Smooth muscle cell of the brain vasculature (primary cell): ENCODE measurements at regions not wholly inside any gene's neighbourhood (a gene's known extent, or its start where the extent isn't known, plus 50 kb on each side); places are given as distances from the start of the nearest gene placed in this dataset.

ENCODE experiments used
- DNase-seq: peaks from one replicate; pipeline ENCODE4 v3.0.0-alpha.2; 2012; ENCODE audit warnings: low read depth, low spot score

- no peak for DNase-seq
Observed at GRCh38 chr12:84807249-84807648, 105.3 kb downstream of the SLC6A15 start.

DNA sequence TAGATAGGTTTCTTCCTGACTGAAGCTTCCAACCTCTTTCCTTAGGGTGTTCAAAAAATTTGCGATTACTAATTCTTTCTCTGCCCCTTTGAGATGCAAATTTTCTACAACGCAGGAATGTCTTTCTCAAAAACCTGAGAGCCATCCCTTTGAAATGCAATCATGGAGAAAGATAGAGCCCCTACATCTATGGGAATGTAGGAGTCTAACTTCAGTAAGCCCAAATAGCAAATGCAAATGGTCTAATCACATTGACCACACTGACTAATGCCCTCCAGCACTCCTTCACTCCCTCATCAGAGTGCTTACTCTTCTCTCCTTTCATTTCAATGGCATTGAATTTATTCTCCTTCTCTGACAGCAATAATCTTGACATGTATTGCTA is 107.1 kb downstream of the SLC6A15 start:
- no peak for DNase-seq

GRCh38 chr12:84804691-84805473 is 107.7 kb downstream of the SLC6A15 start:
- no peak for DNase-seq

DNA sequence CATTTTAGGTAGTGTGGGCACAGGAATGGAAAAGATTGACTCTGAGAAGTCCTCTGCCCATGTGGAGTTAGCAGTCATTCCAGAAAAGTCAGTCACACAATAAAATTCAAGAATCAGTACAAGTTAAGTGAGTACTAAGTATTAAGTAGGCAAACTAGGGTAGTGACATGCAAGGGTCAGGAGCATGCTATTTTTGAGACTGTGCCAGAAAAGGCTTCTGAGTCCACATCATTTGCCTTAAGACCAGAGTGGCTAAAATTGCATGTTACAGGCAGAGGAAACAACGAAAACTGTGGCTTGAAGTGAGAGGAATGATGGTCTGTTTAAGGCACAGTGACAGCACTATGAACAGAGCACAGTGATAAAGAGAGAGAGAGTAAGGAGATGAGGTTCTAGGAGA is 108.9 kb downstream of the SLC6A15 start:
- DNase-seq = no peak

DNA sequence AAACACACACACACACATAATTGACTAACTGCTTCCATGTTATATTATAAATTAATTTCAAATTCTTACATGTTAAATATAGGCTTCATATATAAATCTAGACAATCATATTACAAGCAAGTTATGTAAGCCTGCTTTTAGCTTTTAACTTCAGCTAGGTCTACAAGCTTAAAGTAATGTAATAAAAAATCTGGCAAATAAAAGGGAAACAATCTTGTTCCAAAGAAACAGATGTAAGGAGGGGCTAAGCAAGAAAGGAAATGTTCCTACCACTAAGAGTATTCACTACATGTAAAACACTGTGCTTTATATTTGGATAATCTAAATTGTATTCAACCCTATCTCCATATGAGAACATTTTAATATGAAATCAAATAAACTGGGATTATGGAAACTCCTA is 110.4 kb downstream of the SLC6A15 start:
- no peak for DNase-seq

DNA sequence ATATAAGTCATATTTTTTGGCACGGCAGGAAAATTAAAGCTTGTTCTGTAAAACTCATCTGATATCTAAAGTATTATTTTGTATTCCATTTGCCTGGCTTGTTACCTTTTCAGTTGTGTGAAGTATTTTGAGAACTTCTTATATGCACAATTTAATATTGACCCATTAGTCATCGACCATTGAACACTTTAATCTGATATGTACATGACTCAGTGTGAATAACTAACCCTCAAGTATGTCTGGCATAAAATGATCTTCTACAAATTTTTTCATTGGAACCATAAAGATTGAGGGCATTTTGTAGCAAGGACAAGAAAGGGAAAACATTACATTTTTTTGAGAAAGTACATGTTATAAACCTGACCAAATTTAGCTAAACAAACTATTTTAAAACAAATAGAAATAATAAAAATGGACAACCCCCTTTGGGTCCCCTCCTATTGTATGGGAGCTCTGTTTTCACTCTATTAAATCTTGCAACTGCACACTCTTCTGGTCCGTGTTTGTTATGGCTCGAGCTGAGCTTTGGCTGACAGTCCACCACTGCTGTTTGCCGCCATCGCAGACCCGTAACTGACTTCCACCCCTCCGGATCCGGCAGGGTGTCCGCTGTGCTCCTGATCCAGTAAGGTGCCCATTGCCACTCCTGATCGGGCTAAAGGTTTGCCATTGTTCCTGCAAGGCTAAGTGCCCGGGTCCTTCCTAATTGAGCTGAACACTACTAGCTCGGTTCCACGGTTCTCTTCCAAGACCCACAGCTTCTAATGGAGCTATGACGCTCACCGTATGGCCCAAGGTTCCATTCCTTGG is 118.8 kb downstream of the SLC6A15 start:
- no peak for DNase-seq

- no peak for DNase-seq
Observed at GRCh38 chr12:84791444-84791843, 121.2 kb downstream of the SLC6A15 start.

DNA sequence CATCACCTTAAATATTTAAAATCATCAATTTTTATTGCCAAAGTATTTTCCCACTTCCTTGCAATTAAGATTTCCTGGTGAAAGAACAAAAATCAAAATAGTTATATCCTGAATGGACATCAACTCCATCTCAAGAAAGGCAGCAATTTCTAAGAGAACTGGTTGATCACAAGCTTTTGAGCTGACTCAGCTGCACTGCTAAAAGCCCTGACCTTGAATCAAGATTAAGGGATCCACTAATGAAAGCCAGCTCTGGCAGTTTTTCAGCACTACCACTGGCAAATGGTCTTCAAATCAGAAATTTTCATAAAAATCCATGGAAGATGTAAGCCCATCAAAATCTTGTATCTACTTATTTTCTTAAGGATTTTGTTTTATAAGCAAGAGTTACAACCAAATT is 123.4 kb downstream of the SLC6A15 start:
- DNase-seq = no peak

GRCh38 chr12:84787253-84787652 is 125.3 kb downstream of the SLC6A15 start:
- DNase-seq = no peak

GRCh38 chr12:84786622-84787021 is 126.0 kb downstream of the SLC6A15 start:
- DNase-seq = no peak

DNA sequence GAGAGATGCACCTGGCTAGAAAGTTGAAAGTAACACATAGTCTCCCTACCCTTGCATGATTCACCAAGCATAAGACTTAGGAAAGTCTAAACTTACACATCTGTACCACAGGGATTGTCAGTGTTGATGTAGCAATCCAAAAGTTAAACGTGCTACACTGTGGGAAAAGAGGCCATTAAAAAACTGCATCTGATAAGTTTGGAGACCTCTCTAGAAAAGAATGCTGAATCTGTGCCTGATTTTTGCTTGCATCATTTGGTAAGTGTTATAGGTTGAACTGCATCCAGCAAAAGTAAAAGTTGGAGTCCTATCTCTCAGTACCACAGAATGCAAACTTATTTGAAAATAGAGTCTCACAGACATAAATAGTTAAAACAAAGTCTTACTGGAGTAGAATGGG is 126.6 kb downstream of the SLC6A15 start:
- no peak for DNase-seq

DNA sequence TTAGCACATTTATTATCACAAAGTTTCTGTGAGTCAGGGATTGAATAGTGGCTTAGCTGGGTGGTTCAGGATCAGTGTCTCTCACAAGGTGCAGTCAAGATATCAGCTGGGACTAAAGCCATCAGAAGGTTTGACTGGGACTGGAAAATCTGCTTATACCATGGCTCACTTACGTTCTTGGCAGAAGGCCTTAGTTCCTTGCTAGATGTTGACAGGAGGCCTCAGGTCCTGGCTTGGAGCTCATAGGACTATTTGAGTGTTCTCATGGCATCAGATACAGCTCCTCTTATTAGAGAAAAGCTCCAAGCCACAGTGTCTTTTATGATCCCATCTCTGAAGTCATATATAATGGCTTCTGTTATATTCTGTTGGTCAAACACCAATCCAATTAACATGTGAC is 127.3 kb downstream of the SLC6A15 start:
- DNase-seq = no peak

- DNase-seq = no peak
Observed at GRCh38 chr12:84779169-84779568, 133.4 kb downstream of the SLC6A15 start.

DNA sequence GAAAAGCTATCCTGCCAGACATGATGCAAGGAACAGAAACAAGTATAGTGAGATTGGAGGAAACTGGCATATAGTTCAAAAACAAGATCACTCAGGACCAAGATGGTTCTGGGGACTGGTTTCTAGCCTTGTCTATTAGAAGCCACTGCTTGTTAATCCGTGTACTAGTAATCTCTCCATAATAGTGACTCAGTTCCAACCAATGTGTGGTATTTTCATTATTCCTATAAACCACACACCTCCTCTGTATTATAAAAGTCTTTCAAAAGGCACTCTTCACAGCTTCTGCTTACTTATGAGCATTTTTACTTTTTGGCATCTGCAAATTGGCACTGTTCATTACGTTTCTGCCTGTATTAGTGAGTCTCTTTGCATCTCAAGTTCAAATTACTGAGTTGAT is 140.3 kb downstream of the SLC6A15 start:
- DNase-seq = no peak

- no peak for DNase-seq
Observed at GRCh38 chr12:84767079-84767478, 145.5 kb downstream of the SLC6A15 start.

- DNase-seq = no peak
Observed at GRCh38 chr12:84766375-84766774, 146.2 kb downstream of the SLC6A15 start.

DNA sequence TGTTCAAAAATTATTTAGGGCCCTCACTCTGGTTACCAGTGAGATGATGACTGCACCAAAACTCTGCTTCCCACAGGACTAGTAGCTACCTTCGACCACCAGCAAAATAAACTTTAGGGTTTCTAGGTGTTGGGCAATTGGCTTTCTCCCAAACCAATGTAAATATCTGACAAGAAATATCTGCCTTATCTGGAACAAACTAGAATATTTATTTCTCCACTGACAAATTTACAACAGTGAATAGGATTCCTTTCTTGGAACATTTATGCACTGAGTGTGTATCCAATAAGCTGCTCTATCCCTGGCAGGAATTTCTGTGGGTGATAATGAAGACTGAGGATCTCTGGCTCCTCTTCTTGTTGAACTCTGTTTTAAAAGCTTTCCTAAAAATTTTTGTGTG is 148.6 kb downstream of the SLC6A15 start:
- no peak for DNase-seq

- no peak for DNase-seq
Observed at GRCh38 chr12:84763107-84763506, 149.5 kb downstream of the SLC6A15 start.

DNA sequence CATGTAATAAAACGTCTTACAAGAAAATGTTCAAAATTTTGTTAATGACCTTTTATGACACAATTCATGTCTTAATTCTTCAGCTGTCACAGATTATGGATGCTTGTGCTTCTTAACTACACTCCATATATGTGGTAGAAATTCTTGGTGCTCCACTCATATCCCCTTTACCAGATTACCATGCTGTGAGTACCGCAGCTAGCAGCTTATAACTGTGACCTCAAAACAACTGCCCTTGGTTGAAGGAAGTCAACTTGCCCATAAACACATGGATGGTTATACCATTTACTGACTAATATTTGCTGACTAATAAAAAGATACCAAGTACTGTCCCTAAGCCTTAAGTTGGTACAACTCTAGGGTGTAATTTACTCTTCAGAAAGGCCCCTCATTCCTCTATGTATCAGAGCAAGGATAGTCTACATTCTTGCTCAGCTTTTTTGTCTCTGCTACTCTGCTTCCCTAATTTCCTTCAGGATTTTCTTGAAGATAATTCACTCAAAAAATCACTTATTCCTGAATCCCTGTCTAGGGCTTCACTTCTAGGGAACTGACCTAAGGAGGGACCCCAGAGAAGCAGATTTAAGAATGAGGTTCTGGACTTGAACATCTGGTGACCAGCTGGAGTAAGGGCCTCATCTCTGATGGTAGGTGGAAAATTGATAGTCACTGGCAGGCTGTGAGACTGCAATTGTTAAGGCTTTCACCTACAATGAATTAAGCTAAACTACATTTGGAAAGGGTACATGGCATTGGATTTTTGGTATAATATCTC is 152.3 kb downstream of the SLC6A15 start:
- DNase-seq = no peak

DNA sequence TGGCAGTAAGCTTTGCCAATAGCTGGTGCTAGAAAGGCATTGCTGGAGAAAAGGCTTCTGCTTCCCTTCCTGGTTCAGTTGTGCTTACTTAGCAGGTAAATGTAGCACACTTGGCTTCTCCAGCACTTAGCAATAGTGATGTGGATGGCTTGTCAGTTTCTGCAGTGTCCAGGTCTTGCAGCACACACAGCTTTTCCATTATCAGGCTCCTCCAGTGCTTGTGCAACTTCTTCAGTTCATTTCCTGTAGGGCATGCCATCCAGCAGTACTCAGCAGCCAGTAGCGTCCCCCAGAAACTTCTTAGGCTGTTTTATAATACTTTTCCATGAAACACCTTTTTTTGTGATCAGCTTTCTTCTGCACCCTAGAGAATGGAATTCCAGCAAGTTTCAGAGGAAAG is 154.6 kb downstream of the SLC6A15 start:
- DNase-seq = no peak

DNA sequence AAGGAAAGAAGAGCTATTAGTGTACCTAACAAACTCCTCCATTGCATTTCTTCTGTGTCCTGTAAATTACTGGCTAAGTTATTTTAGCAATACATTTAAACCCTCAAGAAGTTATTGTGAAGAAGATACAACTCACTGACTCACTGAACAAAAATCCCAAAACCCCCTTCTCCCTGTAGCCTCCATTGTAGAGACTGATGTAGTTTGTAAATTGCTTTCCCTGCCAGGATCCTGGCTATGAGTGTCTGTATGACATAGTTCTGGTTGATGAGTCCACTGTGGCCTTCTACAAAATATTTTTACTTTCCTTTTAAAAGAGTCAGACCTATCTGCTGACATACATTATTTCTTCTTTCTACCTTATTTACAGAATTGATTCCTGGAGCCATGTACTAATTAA is 155.6 kb downstream of the SLC6A15 start:
- no peak for DNase-seq

DNA sequence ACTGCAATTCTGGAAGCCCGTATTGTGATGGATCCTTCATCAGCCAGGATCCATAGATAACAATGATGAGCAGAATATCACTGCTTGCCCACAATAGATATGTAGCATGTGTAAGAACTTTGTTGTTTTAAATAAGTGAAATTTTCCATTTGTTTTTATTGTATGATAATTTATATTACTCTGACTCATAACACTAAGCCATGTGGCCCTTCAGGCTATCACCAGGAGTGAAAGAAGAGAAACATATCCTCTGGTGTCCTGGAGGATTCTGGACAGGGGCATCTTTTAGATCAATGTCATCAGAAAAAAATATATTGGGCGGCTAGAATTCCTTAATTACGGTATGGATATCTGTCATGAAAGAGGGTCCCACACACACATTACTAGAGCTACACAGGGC is 167.5 kb downstream of the SLC6A15 start:
- DNase-seq = no peak
